IPS DF 6.9 (cell line): ENCODE measurements at regions not wholly inside any gene's neighbourhood (a gene's known extent, or its start where the extent isn't known, plus 50 kb on each side); places are given as distances from the start of the nearest gene placed in this dataset.

Source experiments
- DNase-seq: peaks from one replicate; pipeline ENCODE4 v3.0.0-alpha.2; 2013; ENCODE audit warnings: low read depth, low spot score
- H3K27ac ChIP-seq: one replicate; pipeline ENCODE4 v1.5.1; 2013; ENCODE audit warnings: low read length, control low read depth
- H3K27me3 ChIP-seq: 2 replicates; pipeline ENCODE4 v1.6.1; 2013; ENCODE audit warnings: mild to moderate bottlenecking, low read length; ENCODE audit not compliant: control insufficient read depth, insufficient read depth
- H3K36me3 ChIP-seq: 2 replicates; pipeline ENCODE4 v1.6.1; 2013; ENCODE audit warnings: low read length; ENCODE audit not compliant: control insufficient read depth, insufficient read depth
- H3K4me1 ChIP-seq: 2 replicates; pipeline ENCODE4 v1.6.1; 2013; ENCODE audit warnings: low read length; ENCODE audit not compliant: control insufficient read depth, insufficient read depth
- H3K4me3 ChIP-seq: 2 replicates; pipeline ENCODE4 v1.5.1; 2013; ENCODE audit warnings: mild to moderate bottlenecking, low read length
- H3K9me3 ChIP-seq: 2 replicates; pipeline ENCODE4 v1.6.1; 2013; ENCODE audit warnings: low read length, inconsistent platforms; ENCODE audit not compliant: control insufficient read depth, insufficient read depth
- WGBS: extraction: QIAGEN DNeasy Blood & Tissue Kit; methylation state at CpG from one replicate; pipeline ENCODE4 v1.1.7; 2013; ENCODE audit warnings: mixed read lengths, missing lambda C conversion rate; ENCODE audit not compliant: insufficient read length, insufficient coverage; 5-methylcytosine and 5-hydroxymethylcytosine counted together

DNA sequence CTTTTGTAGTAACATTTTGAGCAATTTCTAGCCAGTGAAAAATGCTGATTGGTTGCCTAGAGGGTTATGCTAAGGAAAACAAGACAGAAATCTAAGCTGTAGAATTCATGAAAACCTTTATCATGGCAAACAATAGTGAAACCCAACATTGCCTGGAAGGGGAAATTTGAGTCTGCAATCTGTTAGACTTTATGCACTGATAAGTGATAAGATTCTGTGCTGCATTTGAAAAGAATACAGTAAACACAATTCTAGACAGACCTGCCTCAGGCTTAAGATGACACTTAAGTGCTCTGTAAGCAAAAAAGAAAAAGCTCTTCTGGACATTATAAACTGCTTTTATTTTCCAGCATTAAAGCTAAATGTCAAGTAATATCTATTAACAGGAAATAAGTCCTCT, 519.3 kb downstream of the ISL1 start:
- no peak for DNase-seq
- Histone ChIP-seq H3K4me3 (no peak overlapping the region), H3K36me3 (no peaks in the 10 kb centered on the region), H3K27me3 (no peaks in the 10 kb centered on the region), H3K27ac (no peak overlapping the region), H3K4me1 (no peaks in the 10 kb centered on the region), H3K9me3 (no peaks in the 10 kb centered on the region)

DNA sequence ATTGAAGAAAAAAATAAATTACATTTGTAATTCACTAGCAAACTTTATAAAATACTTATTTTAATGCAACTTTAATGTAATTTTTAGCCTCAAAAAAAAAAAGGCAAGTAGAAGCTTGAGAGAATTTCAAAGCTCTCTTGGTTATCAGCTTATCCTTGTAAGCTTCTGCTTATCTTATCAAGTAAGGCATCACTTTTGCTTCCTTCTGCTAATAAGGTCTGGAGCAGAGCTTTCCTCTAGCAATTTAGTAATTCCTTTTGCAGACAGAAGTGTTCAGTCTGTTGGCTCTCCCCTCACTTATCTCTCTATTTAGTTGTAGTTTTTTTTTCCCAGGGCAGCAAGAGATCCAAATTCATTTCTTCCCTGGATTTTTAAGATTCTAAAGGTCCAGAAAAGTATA, 525.0 kb downstream of the ISL1 start:
- Histone ChIP-seq H3K36me3 (no peaks in the 10 kb centered on the region), H3K4me1 (no peaks in the 10 kb centered on the region), H3K27me3 (no peaks in the 10 kb centered on the region), H3K27ac (no peak overlapping the region), H3K9me3 (no peaks in the 10 kb centered on the region), H3K4me3 (no peak overlapping the region)
- DNase-seq: no peak

DNA sequence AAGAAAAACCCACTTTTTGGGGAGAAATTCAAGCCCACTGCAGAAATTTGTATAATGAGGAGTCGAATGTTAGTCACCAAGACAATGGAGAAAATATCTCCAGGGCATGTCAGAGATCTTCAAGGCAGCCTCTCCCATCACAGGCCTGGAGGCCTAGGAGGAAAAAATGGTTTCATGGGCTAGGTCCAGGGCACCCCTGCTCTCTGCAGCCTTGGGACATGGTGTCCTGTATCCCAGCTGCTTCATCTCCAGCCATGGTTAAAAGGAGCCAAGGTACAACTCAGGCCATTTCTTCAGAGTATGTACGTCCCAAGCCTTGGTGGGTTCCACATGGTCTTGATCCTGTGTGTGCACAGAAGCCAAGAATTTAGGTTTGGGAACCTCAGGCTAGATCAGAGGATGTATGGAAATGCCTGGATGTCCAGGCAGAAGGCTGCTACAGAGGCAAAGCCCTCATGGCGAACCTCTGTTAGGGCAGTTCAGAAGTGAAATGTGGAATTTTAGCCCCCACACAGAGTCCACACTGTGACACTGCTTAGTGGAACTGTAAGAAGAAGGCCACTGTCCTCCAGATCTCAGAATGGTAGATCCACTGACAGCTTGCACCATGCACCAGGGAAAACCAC, 561.4 kb downstream of the ISL1 start:
- Histone ChIP-seq H3K27ac (no peak overlapping the region), H3K36me3 (no peaks in the 10 kb centered on the region; the same call in 1 of the 2 replicates), H3K4me1 (no peaks in the 10 kb centered on the region), H3K4me3 (no peak overlapping the region), H3K27me3 (no peaks in the 10 kb centered on the region), H3K9me3 (peaks cover 1% of the 10 kb centered on the region; the same call in 1 of the 2 replicates)
- no peak for DNase-seq
- no CpG with 5 or more reads among the region's 3 CpGs for WGBS

DNA sequence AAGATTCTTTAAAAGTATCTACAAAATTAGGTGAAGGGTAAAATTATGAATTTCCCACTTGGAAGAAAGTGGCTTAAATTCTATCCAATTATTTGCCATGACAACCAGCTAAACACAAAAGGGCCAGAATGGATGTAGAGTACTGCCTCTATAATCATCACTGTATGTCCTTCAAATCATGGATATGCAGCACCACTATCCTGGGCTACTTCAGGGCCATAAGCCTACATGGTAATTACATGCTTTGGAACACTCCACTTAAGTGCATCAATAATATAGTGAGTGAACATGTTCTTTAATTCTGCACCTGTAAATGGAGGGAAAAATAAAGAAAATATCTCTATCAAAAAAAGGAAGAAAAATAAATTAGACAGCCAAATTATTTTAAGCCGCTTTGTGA, 575.2 kb downstream of the ISL1 start:
- H3K27ac ChIP-seq: no peak overlapping the region
- H3K36me3 ChIP-seq: no peaks in the 10 kb centered on the region
- H3K4me3 ChIP-seq: no peak overlapping the region
- H3K4me1 ChIP-seq: no peaks in the 10 kb centered on the region
- no peaks in the 10 kb centered on the region for H3K27me3 ChIP-seq
- no peaks in the 10 kb centered on the region for H3K9me3 ChIP-seq
- WGBS: no CpG with 5 or more reads among the region's 1 CpG
- DNase-seq: no peak

DNA sequence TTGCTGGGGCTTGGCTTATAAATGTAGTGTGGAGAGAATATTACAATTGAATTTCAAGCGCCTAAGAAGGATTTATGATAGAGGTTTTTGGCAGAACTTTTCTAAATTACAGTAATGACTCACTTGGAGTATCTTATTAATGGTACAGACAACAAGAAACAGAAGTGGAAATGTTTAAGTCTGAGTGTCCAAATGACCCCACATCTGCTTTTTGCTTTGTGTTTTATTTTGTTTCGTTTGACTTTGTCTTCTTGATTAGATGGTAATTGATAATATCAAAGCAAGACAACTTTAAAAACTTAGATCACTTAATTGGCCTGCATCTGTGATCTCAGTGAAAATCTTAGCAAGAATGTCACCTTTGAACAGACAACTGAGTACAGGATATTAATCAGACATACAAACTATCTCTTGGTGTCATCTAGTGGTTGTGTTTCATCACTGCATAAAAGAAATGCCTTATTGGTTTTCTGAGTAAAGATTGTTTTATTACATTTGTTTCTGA, 577.4 kb downstream of the ISL1 start:
- Histone ChIP-seq H3K27ac (no peak overlapping the region), H3K36me3 (no peaks in the 10 kb centered on the region), H3K9me3 (no peaks in the 10 kb centered on the region), H3K4me3 (no peak overlapping the region), H3K4me1 (no peaks in the 10 kb centered on the region), H3K27me3 (no peaks in the 10 kb centered on the region)
- WGBS: no CpG with 5 or more reads among the region's 2 CpGs
- no peak for DNase-seq

DNA sequence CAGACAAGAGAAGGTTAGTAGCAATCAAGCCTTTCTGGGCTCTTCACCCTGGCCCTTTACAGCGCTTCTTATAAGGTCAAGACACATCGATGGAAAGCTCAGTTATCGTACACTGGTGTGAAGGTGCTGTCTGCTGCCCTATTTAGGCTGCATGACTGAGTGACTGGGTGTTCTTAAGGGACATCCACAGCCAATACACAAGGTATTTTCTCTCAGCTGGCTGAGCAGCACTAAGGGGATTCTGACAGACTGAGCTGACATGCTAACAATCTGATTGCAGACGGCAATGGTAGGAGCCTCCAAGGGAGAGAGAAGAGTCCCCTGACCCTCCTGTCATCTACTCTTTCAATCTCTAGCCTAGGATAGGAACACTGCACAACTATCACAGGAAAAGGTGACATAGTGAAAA, 577.9 kb downstream of the ISL1 start:
- WGBS: no CpG with 5 or more reads among the region's 4 CpGs
- no peak overlapping the region for H3K4me3 ChIP-seq
- DNase-seq: no peak
- no peaks in the 10 kb centered on the region for H3K27me3 ChIP-seq
- H3K9me3 ChIP-seq: no peaks in the 10 kb centered on the region
- H3K4me1 ChIP-seq: no peaks in the 10 kb centered on the region
- no peak overlapping the region for H3K27ac ChIP-seq
- H3K36me3 ChIP-seq: no peaks in the 10 kb centered on the region

DNA sequence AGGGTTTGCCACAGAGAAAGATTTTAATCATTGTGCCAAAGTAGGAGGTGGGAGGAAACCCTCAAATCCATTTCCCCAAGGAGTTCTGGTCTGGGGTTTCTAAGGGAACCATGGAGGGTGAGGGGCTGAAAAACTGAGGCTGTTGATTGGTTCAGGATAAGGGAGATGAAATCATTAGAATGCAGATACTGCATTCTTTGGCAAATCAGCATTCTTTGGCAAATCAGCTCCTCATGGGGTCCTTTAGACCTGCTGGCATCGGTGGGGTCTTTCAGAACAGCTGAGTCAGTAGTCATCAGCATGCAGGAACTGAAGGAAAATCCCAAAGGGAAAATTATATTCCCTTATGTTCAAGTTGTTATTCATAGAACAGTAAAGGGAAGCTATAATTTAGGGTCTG, 585.5 kb downstream of the ISL1 start:
- no CpG with 5 or more reads among the region's 1 CpG for WGBS
- Histone ChIP-seq H3K4me1 (no peaks in the 10 kb centered on the region), H3K27me3 (no peaks in the 10 kb centered on the region), H3K36me3 (no peaks in the 10 kb centered on the region), H3K27ac (no peak overlapping the region), H3K4me3 (no peak overlapping the region), H3K9me3 (no peaks in the 10 kb centered on the region)
- no peak for DNase-seq

DNA sequence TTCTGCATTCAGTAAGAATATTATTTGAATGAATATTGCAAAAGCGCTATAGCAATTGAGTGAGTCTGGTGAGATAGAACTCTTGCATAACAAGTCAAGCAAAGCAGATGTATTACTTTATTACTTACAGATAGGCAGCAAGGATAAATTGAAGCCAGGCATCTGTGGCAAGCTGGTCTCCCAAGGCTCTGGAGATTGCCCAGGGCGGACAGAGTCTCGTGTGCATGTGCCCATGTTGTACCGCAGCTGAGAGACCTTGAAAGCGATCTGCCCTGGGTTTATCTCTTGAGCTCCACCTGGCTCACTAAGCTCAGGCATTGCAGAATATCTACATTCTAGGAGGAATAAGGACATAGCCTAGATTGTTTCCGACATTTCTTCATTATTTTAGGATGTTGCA, 591.6 kb downstream of the ISL1 start:
- H3K4me1 ChIP-seq: no peaks in the 10 kb centered on the region
- no peaks in the 10 kb centered on the region for H3K27me3 ChIP-seq
- no peak for DNase-seq
- no peaks in the 10 kb centered on the region for H3K9me3 ChIP-seq
- no peak overlapping the region for H3K27ac ChIP-seq
- H3K4me3 ChIP-seq: no peak overlapping the region
- no peaks in the 10 kb centered on the region for H3K36me3 ChIP-seq
- no CpG with 5 or more reads among the region's 6 CpGs for WGBS

DNA sequence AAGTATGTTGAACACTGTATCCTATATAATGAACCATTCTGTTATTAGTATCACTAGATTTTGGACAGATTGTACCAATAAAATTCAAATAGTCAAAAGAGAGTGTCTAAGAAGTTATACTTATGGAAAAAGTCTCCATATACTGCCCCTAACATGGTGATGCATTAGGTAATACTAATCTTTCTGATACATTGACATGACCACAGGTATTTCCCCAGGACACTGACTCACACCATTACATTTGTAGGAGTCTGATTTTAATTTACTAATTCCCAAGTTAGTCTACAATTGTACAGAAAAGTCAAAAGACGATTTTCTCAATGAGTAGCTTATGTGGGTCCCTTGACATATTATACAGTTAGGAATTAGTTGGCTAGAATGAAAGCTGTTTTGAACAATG, 593.8 kb downstream of the ISL1 start:
- Histone ChIP-seq H3K27ac (no peak overlapping the region), H3K36me3 (no peaks in the 10 kb centered on the region), H3K4me1 (no peaks in the 10 kb centered on the region), H3K9me3 (no peaks in the 10 kb centered on the region), H3K4me3 (no peak overlapping the region), H3K27me3 (no peaks in the 10 kb centered on the region)
- WGBS: no CpG with 5 or more reads among the region's 1 CpG
- DNase-seq: no peak

DNA sequence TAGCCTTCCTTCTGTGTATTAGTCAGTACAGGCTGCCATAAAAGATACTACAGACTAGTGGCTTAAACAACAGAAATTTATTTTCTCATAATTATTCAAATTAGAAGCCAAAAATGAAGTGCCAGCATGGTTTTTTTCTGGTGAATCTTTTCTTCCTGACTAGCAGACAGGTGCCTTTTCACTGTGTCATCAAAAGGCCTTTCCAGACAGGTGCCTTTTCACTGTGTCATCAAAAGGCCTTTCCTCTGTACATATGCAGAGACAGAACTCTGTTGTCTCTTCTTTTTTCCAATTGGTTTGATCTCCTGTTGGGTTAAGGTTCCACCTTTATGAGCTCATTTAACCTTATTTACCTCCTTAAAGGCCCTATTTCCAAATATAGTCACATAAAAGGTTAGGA, 599.9 kb downstream of the ISL1 start:
- H3K27ac ChIP-seq: no peak overlapping the region
- no peaks in the 10 kb centered on the region for H3K4me1 ChIP-seq
- no peaks in the 10 kb centered on the region; the same call in 1 of the 2 replicates for H3K9me3 ChIP-seq
- no peaks in the 10 kb centered on the region for H3K27me3 ChIP-seq
- H3K4me3 ChIP-seq: no peak overlapping the region
- no peak for DNase-seq
- no peaks in the 10 kb centered on the region for H3K36me3 ChIP-seq

DNA sequence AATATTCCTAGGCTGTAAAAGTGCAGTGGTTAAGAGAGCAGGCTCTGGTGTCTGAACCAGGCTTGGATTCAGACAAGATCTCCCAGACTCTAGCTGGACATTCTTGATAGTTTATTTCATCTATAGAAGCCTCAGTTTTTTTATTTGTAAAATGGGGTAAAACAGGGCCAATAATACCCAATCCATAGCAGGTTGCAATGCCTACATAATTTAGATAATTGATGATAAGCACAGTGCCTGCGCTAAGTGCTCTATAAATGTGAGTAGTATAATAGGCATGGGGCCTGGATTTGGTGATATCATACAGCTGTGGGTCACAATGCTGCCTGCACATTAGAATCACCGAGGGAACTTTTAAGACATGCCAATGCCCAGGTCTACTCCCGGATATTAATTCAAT, 603.5 kb downstream of the ISL1 start:
- Histone ChIP-seq H3K4me1 (0 out of 2 replicates have a peak, but pooled peaks cover 1% of the 10 kb centered on the region), H3K27me3 (no peaks in the 10 kb centered on the region), H3K27ac (no peak overlapping the region), H3K4me3 (no peak overlapping the region), H3K36me3 (no peaks in the 10 kb centered on the region), H3K9me3 (no peaks in the 10 kb centered on the region; the same call in 1 of the 2 replicates)
- no peak for DNase-seq
- no CpG with 5 or more reads among the region's 3 CpGs for WGBS
